GM19397 (cell line): ENCODE measurements at regions not wholly inside any gene's neighbourhood (a gene's known extent, or its start where the extent isn't known, plus 50 kb on each side); places are given as distances from the start of the nearest gene placed in this dataset.

Experiments used
- ATAC-seq: cut with Tn5 transposase; IDR thresholded peaks from one replicate; pipeline ENCODE4 v1.9.1; 2021; ENCODE audit warnings: mild to moderate bottlenecking, moderate library complexity; ENCODE audit not compliant: unreplicated experiment

- no peak for ATAC-seq
These were observed 344.7 kb downstream of the MYCN start for GRCh38 chr2:16284941-16285625.

GRCh38 chr2:16283071-16283850 lies 342.9 kb downstream of the MYCN start:
- ATAC-seq, result no peak

GRCh38 chr2:16282511-16282910 lies 342.2 kb downstream of the MYCN start:
- no peak for ATAC-seq

- ATAC-seq, result no peak
These were observed 341.3 kb downstream of the MYCN start for GRCh38 chr2:16281451-16282335.

GRCh38 chr2:16280081-16280480 lies 339.7 kb downstream of the MYCN start:
- no peak for ATAC-seq

- ATAC-seq, result no peak
These were observed 339.3 kb downstream of the MYCN start for GRCh38 chr2:16279641-16280040.

- ATAC-seq, result no peak
These were observed 338.8 kb downstream of the MYCN start for GRCh38 chr2:16279201-16279570.

- ATAC-seq, result no peak
These were observed 338.3 kb downstream of the MYCN start for GRCh38 chr2:16278421-16279200.

GRCh38 chr2:16277117-16277516 lies 336.8 kb downstream of the MYCN start:
- no peak for ATAC-seq

GRCh38 chr2:16275661-16276060 lies 335.3 kb downstream of the MYCN start:
- ATAC-seq, result no peak

- no peak for ATAC-seq
These were observed 334.8 kb downstream of the MYCN start for GRCh38 chr2:16275131-16275530.

GRCh38 chr2:16273111-16273510 lies 332.8 kb downstream of the MYCN start:
- ATAC-seq, result no peak

GRCh38 chr2:16272038-16272788 lies 331.9 kb downstream of the MYCN start:
- ATAC-seq, result no peak

- no peak for ATAC-seq
These were observed 331.0 kb downstream of the MYCN start for GRCh38 chr2:16271231-16271896.

GRCh38 chr2:16270441-16270840 lies 330.1 kb downstream of the MYCN start:
- no peak for ATAC-seq

GRCh38 chr2:16268301-16269000 lies 328.1 kb downstream of the MYCN start:
- no peak for ATAC-seq

GRCh38 chr2:16266571-16266970 lies 326.2 kb downstream of the MYCN start:
- ATAC-seq, result no peak

GRCh38 chr2:16264931-16265540 lies 324.7 kb downstream of the MYCN start:
- no peak for ATAC-seq
